HG02943 (cell line): ENCODE measurements at regions not wholly inside any gene's neighbourhood (a gene's known extent, or its start where the extent isn't known, plus 50 kb on each side); places are given as distances from the start of the nearest gene placed in this dataset.
"Not testable (repeated sequence)": the region's sequence is repeated elsewhere in the genome, so short reads cannot be mapped to it uniquely, and the experiment has no call there.

Source experiments
- ATAC-seq: cut with Tn5 transposase; IDR thresholded peaks from one replicate; pipeline ENCODE4 v1.9.1; 2021; ENCODE audit warnings: mild to moderate bottlenecking, low read depth, moderate library complexity; ENCODE audit not compliant: unreplicated experiment

- no peak for ATAC-seq
Measured at GRCh38 chr3:25166016-25166415, 262.0 kb upstream of the RARB start.

DNA sequence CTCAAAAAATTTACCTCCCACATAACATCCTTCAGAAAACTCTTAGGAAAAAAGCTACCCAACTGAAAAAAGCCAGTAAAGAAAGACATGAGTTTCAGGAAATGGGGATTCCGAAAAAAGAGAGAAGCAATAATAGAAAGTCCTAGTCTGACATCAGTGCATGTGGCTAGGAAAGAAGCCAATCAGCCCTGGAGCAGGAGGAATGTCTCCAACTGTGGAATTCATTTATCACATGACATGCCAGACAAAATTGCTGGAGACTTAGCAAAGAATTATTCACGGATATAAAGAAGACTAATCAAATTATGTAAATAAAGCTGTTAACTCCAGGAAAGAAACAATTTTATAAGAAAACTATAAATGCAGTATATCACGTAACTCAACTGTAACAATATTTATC lies 258.9 kb upstream of the RARB start:
- no peak for ATAC-seq

GRCh38 chr3:25170021-25170420 lies 258.0 kb upstream of the RARB start:
- no peak for ATAC-seq

DNA sequence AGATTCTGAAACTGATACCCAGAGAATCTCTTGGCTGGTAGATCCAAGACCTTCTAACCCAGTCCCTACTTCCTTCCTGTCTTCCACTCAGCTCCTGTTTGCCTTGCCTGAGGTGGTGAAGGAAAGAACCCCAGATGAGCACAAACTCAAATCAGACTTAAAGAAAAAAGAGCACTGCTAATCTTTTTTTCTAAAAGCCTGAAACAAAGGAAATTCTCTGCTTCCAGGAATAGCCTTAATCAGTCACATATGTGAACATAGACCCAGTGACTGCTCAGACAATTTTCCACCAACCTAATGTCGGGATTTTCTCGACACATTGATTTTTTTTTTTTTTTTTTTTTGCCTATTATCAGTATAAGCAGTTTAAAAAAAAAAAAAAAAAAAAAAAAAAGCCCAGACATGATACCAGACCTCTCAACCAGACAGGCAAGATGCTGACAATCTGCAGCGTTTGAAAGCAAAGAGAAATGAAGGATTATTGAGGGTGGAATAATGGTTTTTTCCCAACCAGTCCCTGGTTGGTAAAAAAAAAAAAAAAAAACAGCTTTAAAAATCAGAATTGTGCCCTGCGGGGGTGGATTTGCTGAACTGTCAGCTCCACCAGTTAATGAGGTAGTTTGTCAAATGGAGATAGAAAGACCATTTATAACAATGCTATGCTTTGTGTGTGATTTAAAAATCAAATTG lies 256.8 kb upstream of the RARB start:
- no peak for ATAC-seq

DNA sequence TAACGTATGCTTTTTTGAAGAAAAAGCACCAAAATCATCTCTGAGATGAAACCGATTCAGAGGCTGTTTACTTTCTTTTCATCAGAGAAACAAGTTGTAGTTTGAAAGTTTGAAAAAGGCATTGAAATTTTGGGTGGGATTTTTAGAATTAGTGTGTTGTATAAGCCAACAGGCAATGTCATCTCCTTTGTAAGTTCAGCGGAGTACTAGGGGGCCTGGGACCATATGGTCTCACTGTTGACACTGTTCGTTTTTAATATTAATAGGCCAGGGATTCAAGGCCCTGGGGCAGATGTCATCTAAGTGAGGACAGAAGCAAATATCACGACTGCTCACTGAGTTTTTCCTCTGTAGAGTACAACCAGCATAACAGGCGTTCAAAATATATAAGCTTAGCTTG lies 256.2 kb upstream of the RARB start:
- no peak for ATAC-seq

GRCh38 chr3:25173606-25174005 lies 254.5 kb upstream of the RARB start:
- no peak for ATAC-seq

DNA sequence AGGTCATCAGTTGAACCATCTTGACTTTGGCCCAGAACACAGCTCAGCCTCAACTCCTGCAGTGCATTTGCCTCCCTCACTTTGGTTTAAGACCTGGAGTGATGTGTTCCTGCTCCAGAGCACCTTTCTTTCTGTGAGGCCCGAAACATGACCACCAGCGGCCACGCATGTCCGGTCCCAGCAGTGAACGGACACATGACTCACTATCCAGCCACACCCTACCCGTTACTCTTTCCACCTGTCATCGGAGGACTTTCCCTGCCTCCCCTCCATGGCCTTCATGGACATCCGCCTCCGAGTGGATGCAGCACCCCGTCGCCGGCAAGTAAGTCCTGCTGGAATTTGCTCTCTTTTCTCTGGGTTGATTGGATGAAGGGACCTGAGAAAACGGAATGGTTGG lies 253.8 kb upstream of the RARB start:
- no peak for ATAC-seq

DNA sequence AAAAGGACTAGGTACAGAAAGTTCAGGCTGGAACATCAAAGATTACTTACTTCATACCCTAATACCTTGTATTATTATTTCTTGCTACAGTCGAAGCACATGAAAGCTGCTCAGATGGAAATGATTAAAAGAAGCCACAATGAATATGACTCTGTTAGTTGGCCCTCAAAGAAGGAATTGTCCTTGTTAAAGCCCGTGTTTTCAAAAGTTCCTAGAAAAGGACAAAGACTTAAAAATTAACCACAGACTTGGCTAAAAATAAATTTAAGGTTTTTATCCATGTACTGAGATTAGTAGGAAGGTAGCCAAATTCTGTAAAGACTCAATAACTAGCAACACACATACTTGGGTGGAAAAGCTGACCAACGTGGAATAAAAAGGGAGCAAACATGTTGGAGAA lies 251.0 kb upstream of the RARB start:
- ATAC-seq = no peak

GRCh38 chr3:25178672-25179071 lies 249.4 kb upstream of the RARB start:
- no peak for ATAC-seq

DNA sequence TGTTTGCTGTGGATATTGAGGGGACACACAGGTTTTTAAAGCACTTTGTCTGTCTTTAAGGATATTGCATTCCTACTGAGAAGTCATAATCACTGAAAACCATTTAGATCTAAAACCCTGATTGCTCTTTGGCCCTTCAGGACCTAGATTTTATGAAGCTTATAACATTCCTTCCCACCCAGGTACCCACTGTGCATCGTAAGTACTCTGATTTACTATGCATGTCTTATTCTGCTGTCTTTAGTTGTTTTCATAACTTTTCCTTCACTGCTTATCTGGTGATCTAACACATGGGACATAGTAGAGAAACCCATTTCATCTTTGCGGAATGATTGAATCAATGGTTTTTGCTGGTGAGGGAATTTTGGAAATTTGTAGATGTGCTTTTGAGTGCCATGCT lies 247.0 kb upstream of the RARB start:
- ATAC-seq = no peak

DNA sequence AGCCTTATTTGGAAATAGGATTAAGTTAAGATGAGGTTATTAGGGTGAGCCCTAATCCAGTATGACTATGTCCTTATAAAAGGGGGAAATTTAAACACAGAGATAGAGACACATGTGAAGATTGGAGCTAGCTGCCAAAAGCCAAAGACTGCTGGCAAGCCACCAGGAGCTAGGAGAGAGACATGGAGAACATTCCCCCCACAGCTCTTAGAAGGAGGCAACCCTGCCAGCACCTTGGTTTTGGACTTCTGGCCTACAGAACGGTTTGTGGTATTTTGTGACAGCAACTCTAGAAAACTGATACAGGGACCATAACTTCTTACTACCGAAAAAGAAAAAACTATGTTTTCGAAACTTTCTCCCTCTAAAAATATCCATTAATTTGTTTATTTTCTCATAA lies 245.3 kb upstream of the RARB start:
- ATAC-seq = no peak

- no peak for ATAC-seq
Measured at GRCh38 chr3:25184641-25185250, 243.3 kb upstream of the RARB start.

GRCh38 chr3:25191673-25192072 lies 236.4 kb upstream of the RARB start:
- no peak for ATAC-seq

DNA sequence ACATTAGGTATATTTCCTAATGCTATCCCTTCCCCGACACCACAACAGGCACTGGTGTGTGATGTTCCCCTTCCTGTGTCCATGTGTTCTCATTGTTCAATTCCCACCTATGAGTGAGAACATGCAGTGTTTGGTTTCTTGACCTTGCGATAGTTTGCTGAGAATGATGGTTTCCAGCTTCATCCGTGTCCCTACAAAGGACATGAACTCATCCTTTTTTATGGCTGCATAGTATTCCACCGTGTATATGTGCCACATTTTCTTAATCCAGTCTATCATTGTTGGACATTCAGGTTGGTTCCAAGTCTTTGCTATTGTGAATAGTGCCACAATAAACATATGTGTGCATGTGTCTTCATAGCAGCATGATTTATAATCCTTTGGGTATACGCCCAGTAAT lies 228.5 kb upstream of the RARB start:
- not testable (repeated sequence) for ATAC-seq

- ATAC-seq = no peak
Measured at GRCh38 chr3:25212736-25213135, 215.3 kb upstream of the RARB start.

- no peak for ATAC-seq
Measured at GRCh38 chr3:25214034-25214433, 214.0 kb upstream of the RARB start.

DNA sequence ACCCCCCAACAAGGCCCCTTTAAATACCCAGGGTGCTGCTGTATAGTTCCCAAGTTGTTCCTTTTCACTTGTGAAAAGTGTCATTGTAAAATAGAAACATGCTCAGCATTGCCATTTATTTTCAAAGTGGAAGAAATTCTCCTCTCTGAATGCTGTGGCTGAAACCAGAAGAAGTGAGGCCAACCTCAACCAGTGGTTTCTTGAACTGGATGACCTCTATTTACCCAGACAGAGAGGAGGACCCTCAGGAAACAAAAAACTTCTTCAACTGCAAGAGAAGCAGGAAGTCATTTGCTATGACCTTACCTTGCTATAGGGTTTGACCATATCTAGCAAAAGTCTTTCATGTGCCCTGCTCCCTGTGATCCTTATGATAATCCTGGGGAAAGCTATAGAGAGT lies 209.7 kb upstream of the RARB start:
- no peak for ATAC-seq

GRCh38 chr3:25226747-25227146 lies 201.3 kb upstream of the RARB start:
- ATAC-seq = no peak

DNA sequence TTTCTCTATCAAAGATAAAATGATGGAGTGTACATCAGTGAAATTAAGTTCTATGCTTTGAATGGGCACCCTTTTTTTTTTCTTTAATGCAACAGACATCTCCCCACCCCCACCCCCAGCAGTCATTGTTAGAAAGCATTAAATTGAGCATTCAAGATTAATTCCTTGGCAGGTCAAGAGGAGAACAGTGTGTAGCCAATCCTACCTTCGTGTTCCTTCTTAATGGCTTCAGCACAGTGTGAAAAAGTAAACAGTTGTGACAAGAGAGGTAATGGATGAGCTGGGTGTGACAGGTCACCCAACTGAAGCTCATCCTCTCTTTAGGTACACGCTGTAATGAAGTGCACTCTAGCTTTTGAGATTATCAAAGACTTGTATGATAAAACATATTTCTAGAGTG lies 198.5 kb upstream of the RARB start:
- no peak for ATAC-seq

DNA sequence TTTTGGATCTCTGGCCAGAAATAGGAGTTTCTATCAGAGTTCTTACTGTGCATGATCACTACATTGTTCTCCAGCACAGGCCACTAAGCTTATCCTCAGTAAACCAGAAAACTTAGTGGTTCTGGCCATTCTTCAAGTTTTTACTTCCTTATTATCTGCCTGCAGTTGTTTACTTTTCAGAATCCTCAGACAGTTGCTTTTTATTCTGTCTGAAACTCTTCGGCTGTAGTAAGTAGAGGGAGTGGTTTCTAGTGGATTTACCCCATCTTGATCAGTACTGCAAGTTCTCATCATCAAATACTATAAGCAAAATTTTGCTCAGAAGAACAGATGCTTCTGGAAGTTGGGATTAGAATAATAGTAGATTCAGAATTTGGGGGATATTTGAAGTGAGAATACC lies 193.0 kb upstream of the RARB start:
- ATAC-seq = no peak

GRCh38 chr3:25235466-25235865 lies 192.6 kb upstream of the RARB start:
- no peak for ATAC-seq

GRCh38 chr3:25237602-25238001 lies 190.5 kb upstream of the RARB start:
- no peak for ATAC-seq

GRCh38 chr3:25239042-25239441 lies 189.0 kb upstream of the RARB start:
- ATAC-seq = no peak
